DMS 273 (cell line): ENCODE measurements at regions not wholly inside any gene's neighbourhood (a gene's known extent, or its start where the extent isn't known, plus 50 kb on each side); places are given as distances from the start of the nearest gene placed in this dataset.
"Not testable (repeated sequence)": the region's sequence is repeated elsewhere in the genome, so short reads cannot be mapped to it uniquely, and the experiment has no call there.

ENCODE experiments used
- DNase-seq: peaks from one replicate; lab custom pipeline; 2025; ENCODE audit not compliant: unreplicated experiment; lab: John Stamatoyannopoulos, UW

DNA sequence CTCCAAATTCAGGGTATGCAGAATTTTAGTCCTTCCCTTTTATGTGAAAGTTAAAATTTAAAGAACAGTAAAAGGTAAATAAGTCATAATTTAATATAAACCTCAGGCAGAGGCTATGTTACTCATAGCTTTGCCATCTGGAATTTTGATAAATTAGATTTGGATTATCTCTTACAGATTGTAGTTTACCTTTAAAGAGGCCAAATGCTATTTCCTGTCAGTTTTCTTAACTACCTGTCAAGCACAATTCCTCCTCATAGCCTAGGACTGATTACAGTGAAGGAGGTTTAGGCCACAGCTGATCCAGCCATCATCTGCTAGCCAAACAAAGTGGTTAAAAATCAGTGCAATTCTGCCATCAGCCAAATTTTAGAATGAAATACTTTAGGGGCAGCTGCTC lies 128.1 kb downstream of the MFAP3L start:
- DNase-seq, result no peak

DNA sequence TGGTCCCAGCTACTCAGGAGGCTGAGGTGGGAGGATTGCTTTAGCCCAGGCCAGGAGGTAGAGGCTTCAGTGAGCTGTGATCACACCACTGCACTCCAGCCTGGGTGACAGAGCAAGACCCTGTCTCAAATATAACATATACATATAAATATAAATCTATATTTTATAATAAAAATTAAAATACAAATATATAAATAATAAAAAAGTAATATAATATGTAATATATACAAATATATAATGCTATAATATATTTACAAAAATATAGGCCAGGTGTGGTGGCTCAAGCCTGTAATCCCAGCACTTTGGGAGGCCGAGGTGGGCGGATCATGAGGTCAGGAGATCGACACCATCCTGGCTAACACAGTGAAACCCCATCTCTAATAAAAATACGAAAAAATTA lies 131.4 kb downstream of the MFAP3L start:
- DNase-seq, result not testable (repeated sequence)

DNA sequence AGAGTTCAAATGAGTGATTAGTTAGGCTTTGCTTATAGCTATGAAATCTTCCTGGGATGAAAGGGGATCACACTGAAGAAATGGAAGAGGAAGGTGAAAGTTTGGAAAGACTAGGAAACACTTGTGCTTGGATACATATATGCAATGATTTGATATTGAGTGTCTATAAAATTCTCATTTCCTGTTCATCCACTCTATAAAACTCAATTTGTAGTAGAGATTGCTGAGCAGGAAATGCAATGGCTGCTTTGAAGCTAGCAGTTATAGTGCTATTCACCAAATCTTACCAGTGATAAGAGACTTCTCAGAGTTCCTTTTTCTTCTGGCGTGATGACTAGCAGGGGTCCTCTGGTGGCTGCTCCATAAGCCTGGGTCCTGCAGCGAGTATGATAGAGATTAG lies 128.1 kb upstream of the HPF1 start:
- no peak for DNase-seq

DNA sequence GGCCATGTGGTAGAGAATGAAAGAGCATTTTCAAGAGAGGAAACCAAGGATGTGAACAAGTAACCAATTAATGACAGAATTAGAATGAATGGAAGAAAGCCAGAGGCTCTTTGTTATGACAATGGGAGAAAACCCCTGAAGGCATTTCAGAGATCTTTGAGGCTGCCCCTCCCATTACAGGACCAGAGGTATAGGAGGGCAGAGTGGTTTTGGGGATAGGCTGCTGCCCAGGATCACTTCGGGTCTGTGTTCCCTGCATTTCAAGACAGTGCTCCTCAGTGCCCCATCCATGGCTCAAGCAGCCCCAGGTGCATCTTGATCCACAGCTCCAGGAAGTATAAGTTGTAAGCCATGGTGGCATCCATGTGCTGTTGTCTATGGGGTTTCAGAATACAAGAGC lies 124.0 kb upstream of the HPF1 start:
- DNase-seq, result no peak

DNA sequence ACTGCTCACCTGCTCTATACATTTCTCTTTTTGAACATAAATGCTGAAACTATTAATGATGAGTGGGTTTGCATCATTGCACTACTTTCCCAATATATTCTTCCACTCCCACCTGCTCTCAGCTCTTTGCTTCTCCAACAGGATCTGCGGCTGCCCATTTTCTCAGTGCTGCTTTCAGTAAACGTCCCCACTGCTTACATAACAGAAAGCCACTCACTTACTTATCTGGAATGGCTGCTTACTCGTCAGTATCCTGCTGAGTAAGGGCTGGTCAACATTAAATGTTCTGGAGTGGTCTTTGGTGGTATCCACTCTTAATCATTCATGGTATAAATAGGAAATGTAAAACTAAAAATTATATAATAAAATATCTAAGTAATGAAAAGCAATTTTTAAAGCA lies 112.8 kb upstream of the HPF1 start:
- DNase-seq, result no peak

DNA sequence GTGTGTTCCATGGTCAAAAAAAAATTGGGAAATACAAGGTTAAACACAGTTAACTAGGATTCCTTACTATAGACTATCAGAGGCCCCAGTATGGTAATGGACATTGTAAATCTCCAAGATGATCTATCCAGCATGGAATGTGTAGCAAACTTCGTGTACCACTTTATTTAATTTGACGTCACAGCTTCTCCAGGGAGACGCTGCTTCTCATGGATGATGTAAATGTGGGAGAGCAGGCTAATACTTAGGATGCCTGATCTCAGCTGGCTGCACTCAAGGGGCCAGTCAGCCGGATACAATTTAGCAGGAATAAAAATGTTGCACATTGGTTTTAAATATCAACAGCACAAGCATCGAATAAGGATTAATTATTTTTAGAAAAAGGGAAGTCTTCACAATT lies 111.7 kb upstream of the HPF1 start:
- DNase-seq, result no peak

DNA sequence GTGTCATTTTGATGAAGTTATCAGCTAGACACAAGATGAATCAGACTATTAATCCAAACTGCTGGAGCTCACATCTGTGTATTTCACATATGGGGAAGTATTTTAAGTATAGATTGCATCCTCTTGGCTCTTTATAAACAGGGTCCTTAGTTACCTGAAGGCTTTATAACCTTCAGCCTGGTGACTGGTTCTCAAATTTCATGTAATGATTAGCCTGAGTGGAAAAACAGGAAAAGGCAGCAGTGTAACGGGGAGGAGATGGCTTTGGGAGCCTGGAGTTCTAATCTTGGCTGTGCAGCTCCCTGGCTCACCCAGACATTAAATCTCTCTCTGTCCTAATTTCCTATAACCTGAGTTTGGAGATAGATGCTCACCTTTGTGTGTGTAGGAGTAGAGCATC lies 103.8 kb upstream of the HPF1 start:
- no peak for DNase-seq

DNA sequence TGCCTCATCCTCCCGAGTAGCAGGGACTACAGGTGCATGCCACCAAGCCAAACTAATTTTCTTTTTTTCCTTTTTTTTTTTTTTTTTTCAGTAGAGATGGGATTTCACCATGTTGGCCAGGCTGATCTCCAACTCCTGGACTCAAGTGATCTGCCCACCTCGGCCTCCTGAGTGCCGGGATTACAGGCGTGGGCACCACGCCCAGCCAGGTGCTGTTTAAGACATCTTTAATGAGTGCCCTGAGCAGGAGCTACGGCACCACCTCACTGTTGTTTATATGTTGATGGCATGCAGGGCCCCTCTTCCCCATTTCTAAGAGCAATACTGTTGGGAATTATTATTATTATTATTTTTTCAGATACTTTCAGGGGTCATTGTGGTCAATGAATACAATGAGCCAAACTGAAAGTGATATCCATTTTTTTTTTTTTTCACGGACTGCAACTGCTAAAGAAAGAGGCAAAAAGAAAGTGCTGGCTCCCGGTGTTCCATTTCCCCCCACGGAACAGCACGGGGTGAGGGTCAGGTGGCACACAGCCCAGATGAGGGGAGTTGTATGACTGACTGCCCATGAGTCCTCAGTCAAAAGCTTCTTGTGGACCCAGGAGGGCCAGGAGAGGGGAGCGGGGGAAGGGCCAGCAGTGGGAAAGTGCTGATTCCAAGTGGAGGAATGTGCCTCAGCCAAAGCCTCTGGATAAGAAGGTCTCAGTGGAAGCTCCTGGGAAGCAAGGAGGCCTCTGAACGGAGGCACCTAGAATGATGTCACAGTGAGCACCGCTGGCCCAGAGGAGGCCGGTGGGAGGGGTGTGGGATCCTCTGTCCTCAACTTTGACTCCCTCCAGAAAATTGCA lies 101.8 kb upstream of the HPF1 start:
- no peak for DNase-seq

DNA sequence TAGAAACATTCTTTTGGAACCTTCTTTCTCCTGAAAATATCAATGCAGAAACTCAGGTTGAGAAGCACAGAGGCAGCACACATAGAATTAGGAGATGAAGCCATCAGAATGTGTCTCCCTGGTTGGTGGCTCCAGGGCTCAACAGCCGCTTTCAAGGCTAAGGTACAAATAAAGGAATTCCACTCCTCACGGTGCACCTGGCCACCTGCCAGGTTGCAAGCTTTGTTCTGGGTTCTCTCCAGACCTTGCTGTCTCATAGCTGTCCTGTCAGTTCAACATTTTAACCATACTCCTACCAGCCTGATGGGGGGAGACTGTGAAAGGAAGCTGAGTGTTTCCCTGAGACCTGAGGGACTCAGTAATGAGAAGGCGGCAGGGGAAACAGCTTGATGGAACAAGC lies 96.3 kb upstream of the HPF1 start:
- DNase-seq, result no peak

DNA sequence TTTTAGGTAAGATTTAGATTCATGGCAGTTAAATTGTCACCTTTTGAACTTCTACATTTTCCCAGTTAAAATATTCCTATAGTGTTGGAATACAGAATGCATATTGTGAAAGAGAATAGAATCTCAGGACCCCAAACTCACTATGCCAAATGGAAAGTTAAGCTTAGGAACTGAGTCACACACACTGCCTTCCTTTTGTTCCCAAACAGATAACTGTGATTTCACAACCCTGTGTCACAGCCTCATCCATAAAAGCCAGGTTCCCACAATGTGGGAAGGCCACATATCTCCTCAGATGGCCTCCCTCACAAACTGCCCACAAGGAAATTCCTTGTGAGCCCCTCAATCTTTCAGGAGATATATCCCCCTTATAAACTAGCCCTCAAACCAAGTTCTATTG lies 94.7 kb upstream of the HPF1 start:
- no peak for DNase-seq

DNA sequence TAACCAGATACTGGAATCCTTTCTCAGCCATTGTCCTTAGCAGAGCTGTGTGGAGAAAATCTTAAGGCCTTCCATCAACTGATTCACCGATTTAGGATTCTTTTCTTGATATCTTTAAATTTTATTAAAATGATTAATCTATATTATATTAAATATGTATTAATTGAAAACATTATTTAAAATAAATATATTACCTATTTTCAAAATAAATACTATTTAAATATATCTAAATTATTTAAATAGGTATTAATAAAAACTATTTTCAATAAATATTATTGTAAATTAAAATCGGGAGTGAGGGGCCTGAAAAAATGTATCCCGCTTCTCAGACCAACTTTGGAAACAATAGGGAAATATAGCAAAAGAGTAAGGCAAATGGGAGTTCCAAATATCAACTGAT lies 94.0 kb upstream of the HPF1 start:
- DNase-seq, result no peak

DNA sequence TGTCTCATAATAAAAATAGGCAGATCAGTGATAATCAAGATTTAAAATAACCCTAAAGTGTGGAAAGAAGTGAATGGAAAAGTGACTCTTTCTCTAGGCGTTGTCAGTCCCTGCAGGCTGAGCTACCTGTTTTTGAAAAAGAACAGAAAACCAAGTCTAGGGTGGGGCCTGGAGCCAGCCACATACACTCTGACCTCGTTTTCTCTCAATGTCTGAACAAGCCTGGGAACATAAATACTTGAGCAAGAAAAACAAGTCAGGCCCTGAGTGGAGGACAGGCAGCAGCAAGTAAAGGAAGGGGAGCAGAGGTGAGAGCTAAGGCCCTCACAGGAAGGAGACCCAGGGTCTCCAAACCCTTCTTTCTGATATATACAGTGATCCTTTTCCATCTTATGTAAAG lies 91.7 kb upstream of the HPF1 start:
- no peak for DNase-seq

DNA sequence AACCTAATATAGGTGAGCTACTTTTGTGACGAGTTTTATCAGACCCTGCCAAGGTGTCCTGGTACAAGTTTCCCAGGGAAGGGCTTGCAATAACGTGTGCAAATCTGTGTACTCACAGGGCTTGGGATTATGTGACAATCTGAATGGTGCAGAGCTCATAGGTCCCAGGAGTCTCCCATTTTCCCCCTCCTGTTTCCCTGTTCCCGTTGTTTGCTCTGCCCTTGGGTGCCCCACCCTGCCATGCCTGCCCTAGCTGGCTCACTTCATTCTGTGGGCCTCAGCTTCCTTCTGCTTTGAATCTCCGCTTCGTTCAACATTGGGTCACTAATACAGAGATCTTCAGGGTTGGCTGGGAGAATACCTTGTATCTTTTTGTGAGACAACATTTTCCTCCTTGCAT lies 90.3 kb upstream of the HPF1 start:
- DNase-seq, result no peak

DNA sequence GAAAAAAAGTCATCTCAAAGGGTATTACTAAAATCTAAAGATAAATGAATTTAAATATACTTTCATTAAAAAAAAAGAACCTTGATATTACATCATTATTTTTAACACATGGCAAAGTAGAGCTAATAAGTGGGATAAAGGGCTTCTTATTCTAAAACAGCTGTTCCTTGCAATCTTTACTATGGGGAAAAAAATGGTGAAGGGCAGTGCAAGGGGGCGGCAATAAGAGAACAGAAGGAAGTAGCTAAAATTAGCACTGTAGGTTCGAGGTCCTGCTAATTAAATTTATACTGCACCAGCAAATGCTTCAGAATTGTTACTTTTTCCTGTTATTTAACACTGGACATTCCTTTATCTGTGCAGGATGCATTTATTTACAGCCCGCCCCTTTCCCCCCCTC lies 89.4 kb upstream of the HPF1 start:
- DNase-seq, result no peak

DNA sequence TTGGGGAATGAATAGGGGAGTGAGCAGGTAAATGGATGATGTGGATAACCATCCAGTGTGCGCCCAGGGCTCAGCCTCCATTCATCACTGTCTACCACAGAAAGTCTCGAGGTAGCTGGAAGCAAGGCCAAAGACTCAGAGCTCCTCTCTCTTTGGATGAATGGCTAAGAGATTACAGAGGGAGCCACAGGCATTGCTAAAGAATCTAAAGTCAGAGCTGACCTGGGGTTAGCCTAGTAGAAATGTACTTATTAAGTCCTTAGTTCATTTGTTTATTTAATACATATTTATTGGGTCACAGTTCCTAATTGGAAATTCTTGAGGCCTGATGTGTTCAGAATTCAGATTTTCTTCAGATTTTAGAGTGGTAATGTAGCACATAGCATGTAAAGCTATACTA lies 88.7 kb upstream of the HPF1 start:
- no peak for DNase-seq

DNA sequence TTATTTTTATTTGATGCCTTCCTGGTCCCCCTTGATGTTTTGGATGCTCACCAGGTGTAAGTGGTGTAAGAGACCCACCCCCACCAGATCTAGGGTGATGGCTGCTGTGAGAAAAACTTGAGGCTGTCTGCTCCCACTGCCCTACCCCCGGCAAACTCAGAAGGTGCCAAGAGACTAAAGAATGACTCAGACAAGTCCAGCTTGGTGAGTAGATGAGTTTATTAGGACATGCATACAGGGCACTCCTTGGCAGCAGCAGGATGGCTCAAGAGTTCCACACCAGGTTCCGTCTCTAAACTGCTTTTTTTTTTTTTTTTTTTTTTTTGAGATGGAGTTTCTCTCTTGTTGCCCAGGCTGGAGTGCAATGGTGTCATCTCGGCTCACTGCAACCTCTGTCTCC lies 84.0 kb upstream of the HPF1 start:
- no peak for DNase-seq

DNA sequence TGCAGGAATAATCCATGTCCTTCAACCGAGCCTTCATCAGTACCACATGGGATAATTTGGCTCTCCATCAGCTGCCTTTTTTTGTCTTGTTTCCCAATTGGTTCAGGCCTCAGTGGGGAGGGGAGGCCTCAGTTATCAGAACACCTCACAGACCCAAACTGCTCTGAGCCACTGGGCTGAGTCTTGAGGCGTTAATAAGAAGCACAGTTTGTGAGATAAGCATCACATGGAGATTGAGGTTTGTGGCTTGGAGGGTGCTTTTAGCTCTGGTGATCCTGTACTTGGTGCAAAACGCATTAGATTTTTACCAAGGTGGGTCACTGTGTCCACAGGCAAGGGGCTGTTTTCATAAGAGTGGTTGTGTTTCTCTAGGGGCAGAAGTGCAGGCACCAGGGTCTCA lies 82.8 kb upstream of the HPF1 start:
- DNase-seq, result no peak

DNA sequence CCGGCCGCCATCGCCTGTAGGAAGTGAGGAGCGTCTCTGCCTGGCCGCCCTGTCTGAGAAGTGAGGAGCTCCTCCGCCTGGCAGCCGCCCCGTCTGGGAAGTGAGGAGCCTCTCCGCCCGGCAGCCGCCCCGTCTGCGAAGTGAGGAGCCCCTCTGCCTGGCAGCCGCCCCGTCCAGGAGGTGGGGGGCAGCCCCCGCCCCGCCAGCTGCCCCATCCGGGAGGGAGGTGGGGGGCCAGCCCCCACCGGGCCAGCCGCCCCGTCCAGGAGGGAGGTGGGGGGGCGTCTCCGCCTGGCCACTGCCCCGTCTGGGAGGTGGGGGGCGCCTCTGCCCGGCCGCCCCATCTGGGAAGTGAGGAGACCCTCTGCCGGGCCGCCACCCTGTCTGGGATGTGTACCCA lies 70.6 kb upstream of the HPF1 start:
- not testable (repeated sequence) for DNase-seq

DNA sequence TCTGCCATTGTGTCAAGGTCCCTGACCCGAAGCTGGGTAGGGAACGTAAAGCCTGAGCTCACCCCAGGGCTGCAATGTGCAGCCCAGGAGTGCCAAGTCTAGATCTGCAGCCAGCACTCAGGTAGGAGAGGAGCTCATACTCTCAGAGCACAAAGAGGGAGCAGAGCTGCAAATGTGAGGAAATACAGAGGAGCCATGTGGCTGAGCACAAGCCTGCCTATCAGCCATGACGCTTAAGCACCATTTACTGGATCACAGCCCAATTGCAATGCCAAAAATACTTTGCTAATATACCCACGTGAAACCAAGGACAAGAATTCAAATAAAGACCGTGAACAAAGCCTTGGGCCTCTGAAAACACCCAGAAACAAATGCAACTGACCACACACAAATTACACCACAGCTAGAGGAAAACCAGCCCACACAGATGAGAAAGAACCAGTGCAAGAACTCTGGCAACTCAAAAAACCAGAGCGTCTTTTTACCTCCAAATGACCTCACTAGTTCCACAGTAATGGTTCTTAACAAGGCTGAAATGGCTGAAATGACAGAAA lies 69.0 kb upstream of the HPF1 start:
- DNase-seq, result no peak

DNA sequence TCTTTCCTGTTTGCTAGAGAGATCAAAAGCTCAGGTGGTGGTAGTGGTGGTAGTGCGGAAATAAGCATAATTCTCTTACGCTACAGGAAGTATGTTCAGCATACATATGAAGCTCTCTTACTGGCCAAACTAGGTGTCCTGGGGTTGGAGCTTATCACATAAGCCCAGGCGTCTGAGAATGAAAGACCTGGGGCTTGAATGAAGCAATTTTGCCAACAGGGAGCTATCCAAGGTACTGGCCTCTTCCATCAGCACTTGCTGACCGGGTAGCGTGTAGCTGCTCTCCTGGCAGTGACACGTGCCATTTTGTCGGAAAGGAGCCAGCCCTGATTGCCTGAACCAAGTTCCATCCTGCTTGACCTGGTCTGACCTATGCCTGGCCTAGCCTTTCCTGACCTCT lies 65.9 kb upstream of the HPF1 start:
- peak; percentile 3 for DNase-seq

DNA sequence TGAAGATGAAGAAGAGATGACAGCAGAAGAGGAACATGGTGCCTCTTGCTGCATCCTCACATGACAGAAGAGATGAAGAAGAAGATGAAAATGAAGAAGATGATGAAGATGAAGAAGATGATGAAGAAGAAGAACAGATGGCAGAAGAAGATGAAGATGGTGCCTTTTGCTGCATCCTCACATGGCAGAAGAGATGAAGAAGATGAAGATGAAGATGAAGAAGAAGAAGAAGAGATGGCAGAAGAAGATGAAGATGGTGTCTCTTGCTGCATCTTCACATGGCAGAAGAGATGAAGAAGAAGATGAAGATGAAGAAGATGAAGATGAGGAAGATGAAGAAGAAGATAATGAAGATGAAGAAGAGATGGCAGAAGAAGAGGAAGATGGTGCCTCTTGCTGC lies 63.7 kb upstream of the HPF1 start:
- DNase-seq, result no peak

DNA sequence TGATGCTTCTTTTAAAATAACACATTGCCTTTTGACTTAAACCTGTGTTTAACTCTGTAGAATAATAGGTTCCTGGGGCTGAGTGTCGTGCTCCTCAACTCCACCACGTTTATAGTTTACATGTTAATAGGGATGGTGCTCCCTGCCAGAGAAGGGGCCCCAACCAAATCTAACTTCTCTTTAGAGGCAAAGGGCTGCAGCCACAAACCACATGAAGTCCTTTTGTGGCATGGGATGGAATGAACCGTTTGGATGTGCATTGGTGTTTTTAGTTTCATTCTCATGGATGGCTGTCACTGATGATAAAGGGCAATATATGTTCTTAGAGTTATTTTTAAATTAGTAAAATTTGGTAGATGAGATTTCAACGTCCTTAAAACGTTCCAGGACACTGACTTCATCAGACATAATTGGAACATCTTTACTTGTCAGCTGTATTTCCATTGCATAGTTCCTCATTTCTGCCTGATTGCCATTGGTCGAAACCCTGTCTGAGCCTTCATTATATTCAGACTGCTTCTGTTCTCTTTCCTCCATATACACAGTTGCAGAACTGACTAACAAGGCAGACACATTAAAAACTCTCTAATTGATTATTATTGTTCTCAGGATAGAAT lies 60.4 kb upstream of the HPF1 start:
- DNase-seq, result no peak

DNA sequence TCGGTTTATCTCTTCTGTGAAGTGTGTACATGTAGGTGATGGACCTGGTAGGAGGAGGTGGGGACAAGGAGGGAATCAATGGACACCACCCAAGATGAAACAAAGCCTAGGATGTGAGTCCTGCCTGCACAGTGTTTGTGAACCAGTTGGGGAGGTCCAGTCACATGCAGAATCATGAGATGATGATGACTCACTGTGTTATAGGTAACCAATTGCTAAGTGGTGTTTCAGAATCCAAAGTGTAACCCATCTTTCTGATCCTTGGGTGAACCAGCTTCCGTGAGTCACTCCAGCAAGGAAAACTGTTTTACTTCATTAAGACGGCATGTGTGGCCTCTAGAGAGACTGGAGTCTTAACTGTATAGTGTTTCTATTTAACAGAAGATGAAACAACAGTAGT lies 57.9 kb upstream of the HPF1 start:
- DNase-seq, result no peak
